Omental fat pad (tissue), 3 donors: ENCODE measurements at regions not wholly inside any gene's neighbourhood (a gene's known extent, or its start where the extent isn't known, plus 50 kb on each side); places are given as distances from the start of the nearest gene placed in this dataset.

Source experiments
- ATAC-seq: fragments of 150-250 bp; one replicate; pipeline ENCODE4 v1.9.1; 2016; ENCODE audit warnings: mild to moderate bottlenecking, moderate library complexity; ENCODE audit not compliant: low FRiP score
- DNase-seq: peaks from one replicate; pipeline ENCODE4 v3.0.0-alpha.2; 2019; ENCODE audit warnings: low spot score
- CTCF ChIP-seq, 3 donors: fragments of 450-650 bp; IDR thresholded peaks; one replicate each; pipeline ENCODE4 v1.5.1; 2016 to 2017; ENCODE audit warnings: antibody characterized with exemption in 3 of 3, mild to moderate bottlenecking in 3 of 3, moderate library complexity in 2 of 3

- DNase-seq (no peak), ATAC-seq (no peak)
- TF ChIP-seq CTCF (IDR thresholded peaks at IDR 0.05) = no peak
Observed at GRCh38 chr7:88452646-88453045, 146.0 kb upstream of the STEAP4 start.

- DNase-seq (no peak), ATAC-seq (no peak)
- no peak for TF ChIP-seq CTCF (IDR thresholded peaks at IDR 0.05)
Observed at GRCh38 chr7:88450874-88451273, 144.2 kb upstream of the STEAP4 start.

GRCh38 chr7:88449410-88449809 is 142.7 kb upstream of the STEAP4 start:
- DNase-seq (no peak), ATAC-seq (no peak)
- TF ChIP-seq CTCF (IDR thresholded peaks at IDR 0.05) = no peak

GRCh38 chr7:88442413-88442812 is 135.7 kb upstream of the STEAP4 start:
- DNase-seq (no peak), ATAC-seq (no peak)
- TF ChIP-seq CTCF (IDR thresholded peaks at IDR 0.05) = no peak

- ATAC-seq (no peak), DNase-seq (no peak)
- no peak for TF ChIP-seq CTCF (IDR thresholded peaks at IDR 0.05)
Observed at GRCh38 chr7:88437132-88437531, 130.4 kb upstream of the STEAP4 start.

- no peak for DNase-seq
- no peak for TF ChIP-seq CTCF (IDR thresholded peaks at IDR 0.05)
- no peak for ATAC-seq
Observed at GRCh38 chr7:88432301-88432700, 125.6 kb upstream of the STEAP4 start.

GRCh38 chr7:88431882-88432281 is 125.2 kb upstream of the STEAP4 start:
- no peak for DNase-seq
- ATAC-seq = no peak
- TF ChIP-seq CTCF (IDR thresholded peaks at IDR 0.05) = no peak
